ENCODE measurements at regions not wholly inside any gene's neighbourhood (a gene's known extent, or its start where the extent isn't known, plus 50 kb on each side); places are given as distances from the start of the nearest gene placed in this dataset.

DNA sequence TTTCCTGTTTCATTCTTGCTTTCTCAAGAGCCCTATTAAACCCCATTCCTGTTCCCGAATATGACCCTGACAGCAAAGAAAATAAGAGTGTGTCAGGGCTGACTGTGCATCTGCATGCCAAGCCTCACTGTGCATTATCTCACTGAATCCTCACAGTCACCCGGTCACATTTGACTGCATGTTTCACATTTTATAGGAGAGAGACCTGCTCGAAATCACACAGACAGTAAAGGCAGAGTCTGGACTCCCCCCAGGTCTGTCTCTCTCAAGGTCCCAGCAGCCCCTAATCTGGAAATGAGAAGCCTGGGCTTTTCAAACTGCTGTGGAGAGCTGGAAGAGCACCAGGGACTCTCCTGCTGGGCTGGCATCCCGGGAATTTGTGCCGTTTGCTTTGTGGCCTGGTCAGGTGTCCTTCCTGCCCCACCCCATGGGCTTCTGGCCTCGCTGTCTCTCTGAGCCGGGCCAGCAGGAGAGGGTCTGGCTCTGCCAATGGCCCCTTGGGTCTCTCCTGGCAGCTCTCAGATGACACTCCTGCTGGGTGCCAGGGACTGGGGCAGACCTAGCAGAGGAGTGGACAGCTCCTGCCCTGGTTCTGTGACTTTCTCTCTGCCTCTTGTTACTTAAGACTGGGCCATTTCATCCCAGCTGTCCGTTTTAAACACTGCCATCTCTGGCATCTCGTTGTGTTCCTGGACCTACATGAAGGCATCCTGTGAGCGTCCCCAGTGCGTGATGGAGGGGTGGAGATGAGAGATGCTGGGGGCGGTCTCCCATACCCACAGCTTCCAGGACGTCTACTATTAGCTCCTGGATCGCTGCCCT is 173.6 kb downstream of the ARHGAP12 start:
- no peak for DNase-seq (ENCODE audit: low read depth)

- DNase-seq (ENCODE audit: low read depth): no peak
Measured at GRCh38 chr10:31753681-31754080, 174.9 kb downstream of the ARHGAP12 start.

GRCh38 chr10:31752170-31752569 is 176.5 kb downstream of the ARHGAP12 start:
- DNase-seq (ENCODE audit: low read depth): no peak

- DNase-seq (ENCODE audit: low read depth): no peak
Measured at GRCh38 chr10:31751738-31752080, 176.9 kb downstream of the ARHGAP12 start.

- no peak for DNase-seq (ENCODE audit: low read depth)
Measured at GRCh38 chr10:31751051-31751737, 177.4 kb downstream of the ARHGAP12 start.

DNA sequence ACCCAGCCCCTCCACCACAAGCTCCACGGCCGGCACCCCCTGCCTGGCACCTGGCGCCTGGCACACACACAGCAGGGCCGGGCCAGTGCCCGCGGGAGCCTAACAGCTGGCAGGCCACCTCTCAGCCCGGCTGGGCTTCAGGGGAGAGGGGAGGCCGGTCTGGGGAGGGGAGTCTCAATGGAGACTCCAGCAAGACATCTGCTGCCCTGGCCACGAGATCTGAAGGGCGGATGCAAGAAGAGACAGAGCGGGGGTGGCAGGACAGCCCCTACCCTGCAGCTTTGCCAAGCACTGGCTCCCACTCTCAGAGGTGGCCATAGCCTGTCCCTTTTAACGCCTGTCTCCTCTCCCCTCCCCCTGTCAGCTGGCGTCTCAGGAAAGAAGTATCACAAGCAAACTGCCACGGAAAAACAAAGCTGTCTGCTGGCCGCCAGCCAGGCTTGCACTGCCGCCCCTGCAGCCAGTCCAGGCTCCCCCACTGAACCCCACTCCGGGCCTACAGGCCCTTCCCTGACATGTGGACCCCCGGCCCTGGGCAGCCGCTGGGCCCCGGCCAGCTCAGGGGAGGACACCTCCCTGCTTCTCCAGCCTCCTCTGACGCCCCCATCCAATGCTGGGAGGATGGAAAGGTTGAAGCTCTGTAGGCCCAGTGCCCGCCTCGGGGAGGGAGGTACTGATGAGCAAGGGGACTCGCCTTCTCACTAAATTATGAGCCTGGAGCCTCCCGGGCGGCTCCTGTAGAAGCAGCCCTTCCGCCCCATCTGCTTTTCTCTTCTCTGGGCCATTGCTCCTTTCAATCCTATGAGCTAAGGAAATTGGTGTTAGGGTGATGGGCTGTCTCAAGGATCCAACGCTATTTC is 178.4 kb downstream of the ARHGAP12 start:
- DNase-seq (ENCODE audit: low read depth): no peak

DNA sequence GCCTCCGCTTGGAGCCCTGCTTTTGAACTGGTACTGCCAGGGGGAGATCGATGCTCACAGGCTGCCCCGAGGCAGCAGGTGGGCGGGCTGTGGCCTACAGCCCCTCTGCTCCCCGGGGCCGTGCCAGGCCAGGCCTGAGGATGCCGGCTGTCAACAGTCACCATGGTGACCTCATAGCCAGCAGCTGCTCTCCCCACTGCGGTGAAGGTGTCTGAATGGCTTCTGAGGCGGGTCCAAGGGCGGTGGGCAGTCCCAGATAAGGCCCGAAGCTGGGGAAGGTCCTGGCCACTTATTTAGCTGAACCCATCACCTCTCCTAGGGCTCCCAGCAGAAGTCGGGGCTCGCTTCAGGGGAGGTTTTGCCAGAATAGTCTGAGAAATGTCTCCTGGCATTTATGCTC is 179.3 kb downstream of the ARHGAP12 start:
- no peak for DNase-seq (ENCODE audit: low read depth)

- peak; percentile 93 for DNase-seq (ENCODE audit: low read depth)
Measured at GRCh38 chr10:31745612-31746376, 182.8 kb downstream of the ARHGAP12 start.

GRCh38 chr10:31744025-31744424 is 184.6 kb downstream of the ARHGAP12 start:
- DNase-seq (ENCODE audit: low read depth): no peak

DNA sequence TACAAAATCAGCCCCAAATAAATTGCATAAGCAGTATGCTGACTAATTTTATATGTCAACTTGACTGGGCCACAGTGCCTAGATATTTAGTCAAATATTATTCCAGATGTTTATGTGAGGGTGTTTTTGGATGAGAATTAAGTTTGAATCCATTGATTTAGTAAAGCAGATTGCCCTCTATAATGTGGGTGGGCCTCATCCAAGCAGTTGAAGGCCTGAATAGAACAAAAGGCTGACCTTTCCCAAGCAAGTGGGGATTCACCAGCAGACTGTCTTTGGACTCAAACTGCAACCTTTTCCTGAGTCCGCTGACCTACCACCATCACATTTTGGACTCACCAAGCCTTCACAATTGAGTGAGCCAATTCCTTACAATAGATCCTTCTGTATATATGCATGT is 186.4 kb downstream of the ARHGAP12 start:
- DNase-seq (ENCODE audit: low read depth): no peak

DNA sequence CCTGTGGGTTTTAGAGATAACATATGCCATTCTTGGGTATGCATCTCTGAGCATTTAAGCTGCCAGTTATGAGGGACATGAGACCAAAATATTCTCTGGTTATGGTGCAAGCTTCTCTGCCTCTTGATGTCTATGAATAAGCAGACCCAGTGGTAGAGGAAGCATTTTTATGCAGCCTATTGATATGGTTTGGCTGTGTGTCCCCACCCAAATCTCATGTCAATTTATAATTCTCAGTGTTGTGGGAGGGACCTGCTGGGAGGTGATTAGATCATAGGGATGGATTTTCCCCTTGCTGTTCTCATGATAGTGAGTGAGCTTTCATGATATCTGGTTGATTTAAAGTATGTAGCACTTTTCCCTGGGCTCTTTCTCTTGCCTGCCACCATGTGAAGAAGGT is 187.2 kb downstream of the ARHGAP12 start:
- no peak for DNase-seq (ENCODE audit: low read depth)

DNA sequence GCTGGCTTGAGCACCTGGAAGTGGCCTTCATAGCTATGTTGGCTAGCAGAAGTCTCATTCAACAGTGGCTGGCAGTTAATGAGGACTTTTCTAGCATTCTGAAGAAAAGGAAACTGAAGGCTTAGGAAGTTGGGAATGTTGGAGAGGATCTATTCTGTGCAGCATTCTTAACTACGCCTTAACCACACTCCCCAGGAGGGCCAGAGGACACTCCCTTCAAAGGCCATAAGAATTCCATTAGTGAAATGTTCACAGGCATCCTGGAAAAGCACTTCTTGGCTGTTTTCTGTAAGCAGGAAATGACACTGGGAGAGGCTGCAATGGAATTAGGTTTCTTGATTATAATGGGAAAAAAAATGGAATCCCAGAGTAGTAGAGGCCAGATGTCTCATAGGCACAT is 188.9 kb downstream of the ARHGAP12 start:
- DNase-seq (ENCODE audit: low read depth): peak; percentile 79

DNA sequence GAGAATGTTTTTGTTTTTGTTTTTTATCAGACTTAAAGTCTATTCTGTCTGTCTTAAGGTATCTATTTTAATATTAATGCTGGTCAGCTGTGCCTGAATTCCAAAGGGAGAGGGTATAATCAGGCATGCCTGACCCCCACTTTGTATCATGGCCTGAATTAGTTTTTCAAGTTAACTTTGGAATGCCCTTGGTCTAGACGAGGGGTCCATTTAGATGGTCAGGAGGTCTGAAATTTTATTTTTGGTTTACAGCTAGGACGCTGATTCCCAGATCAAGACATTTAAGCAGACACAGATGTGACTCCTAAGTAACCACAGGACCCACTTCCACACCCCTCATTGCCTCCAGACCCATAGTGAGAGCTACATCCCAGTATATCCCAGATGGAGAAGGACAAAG is 189.5 kb downstream of the ARHGAP12 start:
- DNase-seq (ENCODE audit: low read depth): no peak

DNA sequence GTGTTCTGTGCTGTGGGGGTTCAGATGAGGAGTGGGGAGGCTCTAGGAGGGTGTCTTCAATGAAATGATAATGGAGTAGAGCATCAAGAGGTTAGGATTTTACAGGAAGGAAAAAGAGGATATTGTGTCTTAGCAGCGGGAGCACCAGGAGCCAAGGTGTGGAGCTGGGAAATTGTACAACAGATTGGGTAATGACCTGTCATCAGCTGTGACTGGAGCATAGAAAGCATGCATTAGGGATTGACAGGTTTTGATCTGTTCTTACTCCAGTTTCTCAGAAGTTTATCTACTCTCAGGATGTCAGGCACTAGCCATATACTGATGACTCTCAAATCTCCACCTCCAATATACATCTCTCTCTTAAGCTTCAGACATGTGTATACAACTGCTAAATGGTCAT is 196.9 kb downstream of the ARHGAP12 start:
- DNase-seq (ENCODE audit: low read depth): no peak

DNA sequence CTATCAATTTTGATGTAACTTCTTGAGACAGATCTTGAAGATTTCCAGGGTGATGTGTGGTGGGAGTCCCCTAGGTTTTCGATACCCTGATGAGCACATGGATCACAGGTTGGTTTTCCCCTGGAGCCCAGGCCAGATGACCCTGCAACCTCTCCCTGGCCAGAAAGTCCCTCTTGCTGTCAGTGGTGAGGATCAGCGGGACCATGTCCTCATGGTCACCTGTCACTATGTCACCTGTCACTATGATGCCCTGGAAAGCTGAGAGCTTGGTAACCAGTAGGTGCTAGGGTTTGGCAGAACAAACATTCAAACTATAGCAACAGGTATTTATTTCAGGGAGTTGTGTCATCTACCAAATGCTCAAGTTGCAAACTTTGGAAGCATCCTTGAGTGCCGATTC is 197.9 kb downstream of the ARHGAP12 start:
- DNase-seq (ENCODE audit: low read depth): no peak

DNA sequence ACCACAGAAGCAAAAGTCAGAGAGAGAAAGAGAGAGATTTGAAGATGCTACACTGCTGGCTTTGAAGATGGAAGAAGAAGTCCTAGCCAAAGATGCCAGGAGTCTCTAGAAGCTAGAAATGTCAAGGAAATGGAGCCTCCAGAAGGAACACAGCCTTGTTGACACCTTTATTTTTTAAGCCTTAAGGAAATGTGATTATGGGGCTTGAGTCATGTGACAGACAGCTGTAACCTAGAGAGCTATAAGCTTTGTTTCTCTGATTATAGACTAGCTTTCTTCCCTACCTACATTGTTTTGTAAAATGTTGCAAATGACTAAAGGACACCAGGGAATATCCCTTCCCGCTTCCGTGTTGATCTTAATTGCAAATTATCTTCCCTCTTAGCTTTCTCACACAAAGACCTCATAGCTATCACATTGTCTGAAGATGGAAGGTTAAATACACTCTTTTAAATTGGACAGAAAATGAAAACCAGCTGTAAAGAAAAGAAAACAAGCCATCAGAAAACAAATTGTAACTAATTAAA is 199.9 kb downstream of the ARHGAP12 start:
- DNase-seq (ENCODE audit: low read depth): no peak

- no peak for DNase-seq (ENCODE audit: low read depth)
Measured at GRCh38 chr10:31725436-31725835, 203.2 kb downstream of the ARHGAP12 start.

DNA sequence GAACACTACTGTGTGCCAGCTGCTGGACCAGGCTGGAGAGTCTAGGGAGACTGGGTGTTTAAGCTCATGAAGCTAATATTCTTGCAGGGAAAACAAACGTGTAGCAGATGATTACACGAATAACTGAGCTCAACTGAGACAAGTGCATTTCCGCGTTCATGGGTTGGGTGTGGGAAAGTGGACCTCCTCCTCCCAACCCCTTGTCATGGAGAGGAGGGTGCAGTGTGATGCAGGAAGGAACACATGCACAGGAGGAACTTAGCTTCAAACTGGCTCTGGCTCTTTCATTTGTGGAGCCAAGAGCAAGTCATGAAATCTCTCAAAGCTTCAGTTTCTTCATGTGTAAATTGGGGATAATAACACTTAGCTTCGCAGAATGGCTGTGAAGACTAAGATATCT is 204.3 kb downstream of the ARHGAP12 start:
- DNase-seq (ENCODE audit: low read depth): no peak

- peak; percentile 28 for DNase-seq (ENCODE audit: low read depth)
Measured at GRCh38 chr10:31723106-31723750, 205.4 kb downstream of the ARHGAP12 start.

DNA sequence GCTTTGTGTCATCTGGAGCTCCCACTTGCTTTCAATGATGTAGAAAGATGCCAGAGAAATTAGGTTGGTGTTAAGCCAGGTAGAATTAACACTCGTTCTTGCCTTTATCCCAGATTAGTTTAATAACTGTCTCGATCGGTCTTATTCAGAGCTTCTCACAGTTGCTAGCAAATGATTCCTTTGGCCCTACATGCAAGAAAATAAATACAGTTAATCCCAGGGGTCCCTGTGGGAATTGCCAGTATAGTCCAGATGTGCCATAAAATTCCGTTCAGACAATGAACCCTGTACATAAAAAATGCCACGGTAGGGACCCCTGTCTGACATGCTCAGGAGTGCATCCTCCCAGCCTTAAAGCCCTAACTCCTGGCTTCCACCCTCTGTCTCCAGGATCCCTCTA is 207.5 kb downstream of the ARHGAP12 start:
- no peak for DNase-seq (ENCODE audit: low read depth)

DNA sequence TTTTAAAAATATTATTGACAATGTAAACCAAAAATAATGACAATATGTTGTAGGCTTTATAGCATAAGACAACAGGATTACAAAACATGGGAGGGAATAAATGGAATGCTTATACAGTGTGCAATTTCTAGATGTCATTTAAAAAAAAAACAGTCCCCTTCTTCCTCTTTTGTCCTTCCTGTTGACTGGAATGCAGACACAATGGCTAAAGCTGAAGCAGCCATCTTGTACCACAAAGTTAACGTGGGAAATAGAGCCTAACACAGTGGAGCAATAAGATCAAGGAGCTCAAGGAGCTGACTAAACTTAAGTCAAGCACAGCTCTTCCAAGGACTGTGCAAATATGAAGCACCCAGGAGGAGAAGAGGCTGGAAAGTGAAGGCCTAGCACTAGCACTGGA is 208.1 kb downstream of the ARHGAP12 start:
- DNase-seq (ENCODE audit: low read depth): no peak
